CD14-positive monocyte (primary cell): ENCODE measurements at regions not wholly inside any gene's neighbourhood (a gene's known extent, or its start where the extent isn't known, plus 50 kb on each side); places are given as distances from the start of the nearest gene placed in this dataset.

Source experiments
- DNase-seq, 3 donors: peaks; one replicate each; pipeline ENCODE4 v3.0.0-alpha.2; 2011 to 2022
- H2AFZ ChIP-seq: 2 replicates; pipeline ENCODE4 v1.6.0; 2012; ENCODE audit warnings: mild to moderate bottlenecking, low read depth, low read length, inconsistent platforms; ENCODE audit not compliant: insufficient read depth, poor library complexity, severe bottlenecking
- H3K27ac ChIP-seq, 2 donors: 1 replicate in 1 of 2; 2 replicates in 1 of 2; pipeline ENCODE4 v1.5.1; 2012 to 2013; ENCODE audit warnings: low read length in 2 of 2, control low read depth in 1 of 2, inconsistent platforms in 1 of 2, low read depth in 1 of 2, mild to moderate bottlenecking in 1 of 2
- H3K27me3 ChIP-seq, 2 donors: one replicate each; pipeline versions ENCODE4 v1.6.0 to v1.6.1; 2011 to 2013; ENCODE audit warnings: low read length in 2 of 2; ENCODE audit not compliant: control insufficient read depth in 2 of 2, insufficient read depth in 2 of 2
- H3K36me3 ChIP-seq, 2 donors: replicated peaks in 1 of 2; 1 replicate in 1 of 2; 2 replicates in 1 of 2; pipeline versions ENCODE4 v1.5.1 to v1.6.1; 2012 to 2013; ENCODE audit warnings: low read length in 2 of 2, control low read depth in 1 of 2, inconsistent platforms in 1 of 2, mild to moderate bottlenecking in 1 of 2; ENCODE audit not compliant: insufficient read depth in 2 of 2, control insufficient read depth in 1 of 2
- H3K4me1 ChIP-seq, 2 donors: 1 replicate in 1 of 2; 2 replicates in 1 of 2; pipeline versions ENCODE4 v1.5.1 to v1.6.1; 2012 to 2013; ENCODE audit warnings: low read length in 2 of 2, control low read depth in 1 of 2, inconsistent platforms in 1 of 2, mild to moderate bottlenecking in 1 of 2, moderate library complexity in 1 of 2; ENCODE audit not compliant: insufficient read depth in 2 of 2, control insufficient read depth in 1 of 2
- H3K4me2 ChIP-seq: replicated peaks from 2 replicates; pipeline ENCODE3; 2012; ENCODE audit warnings: low read length, moderate library complexity, mild to moderate bottlenecking; ENCODE audit not compliant: poor library complexity, severe bottlenecking; ENCODE audit errors: extremely low read depth
- H3K4me3 ChIP-seq, 3 experiments: fragments of 200-600 bp in 1 of 3; sonication (generic) in 1 of 3; replicated peaks in 1 of 3; 1 replicate in 2 of 3; 2 replicates in 1 of 3; pipeline ENCODE4 v1.5.1; 2011 to 2013; ENCODE audit warnings: low read length in 3 of 3, mild to moderate bottlenecking in 3 of 3, control low read depth in 2 of 3, low read depth in 2 of 3, inconsistent platforms in 1 of 3, moderate library complexity in 1 of 3
- H3K79me2 ChIP-seq: 2 replicates; pipeline ENCODE4 v1.6.0; 2012; ENCODE audit warnings: mild to moderate bottlenecking, control low read depth, inconsistent platforms, low read length, moderate library complexity; ENCODE audit not compliant: insufficient read depth
- H3K9ac ChIP-seq: 2 replicates; pipeline ENCODE4 v1.6.0; 2017; ENCODE audit warnings: low read length, mild to moderate bottlenecking; ENCODE audit not compliant: insufficient read depth, poor library complexity, severe bottlenecking
- H3K9me3 ChIP-seq, 2 donors: replicated peaks in 1 of 2; 1 replicate in 1 of 2; 2 replicates in 1 of 2; pipeline versions ENCODE4 v1.5.1 to v1.6.1; 2012 to 2013; ENCODE audit warnings: low read length in 2 of 2, control low read depth in 1 of 2; ENCODE audit not compliant: control insufficient read depth in 1 of 2, insufficient read depth in 1 of 2
- H4K20me1 ChIP-seq: 2 replicates; pipeline ENCODE4 v1.6.0; 2012; ENCODE audit warnings: mild to moderate bottlenecking, low read length, control low read depth, moderate library complexity; ENCODE audit not compliant: insufficient read depth
- H3K27ac Mint-ChIP-seq, 7 donors: one replicate each; pipeline ENCODE4 v1.8.0; 2020; ENCODE audit warnings: mild to moderate bottlenecking in 7 of 7, mixed read lengths in 7 of 7, moderate library complexity in 6 of 7, inconsistent platforms in 2 of 7
- H3K27me3 Mint-ChIP-seq, 3 donors: one replicate each; pipeline ENCODE4 v1.8.0; 2021 to 2022; ENCODE audit warnings: low read depth in 3 of 3, mild to moderate bottlenecking in 3 of 3, mixed read lengths in 3 of 3, moderate library complexity in 3 of 3, inconsistent platforms in 1 of 3
- H3K36me3 Mint-ChIP-seq, 2 donors: one replicate each; pipeline ENCODE4 v1.8.0; 2020; ENCODE audit warnings: mixed read lengths in 2 of 2, inconsistent platforms in 1 of 2, mild to moderate bottlenecking in 1 of 2
- H3K4me1 Mint-ChIP-seq: one replicate; pipeline ENCODE4 v1.8.0; 2020; ENCODE audit warnings: mild to moderate bottlenecking, mixed read lengths
- H3K4me3 Mint-ChIP-seq, 2 donors: one replicate each; pipeline ENCODE4 v1.8.0; 2020; ENCODE audit warnings: mild to moderate bottlenecking in 2 of 2, mixed read lengths in 2 of 2, moderate library complexity in 1 of 2
- H3K9me3 Mint-ChIP-seq, 7 donors: one replicate each; pipeline ENCODE4 v1.8.0; 2020 to 2022; ENCODE audit warnings: mixed read lengths in 7 of 7, mild to moderate bottlenecking in 6 of 7, moderate library complexity in 6 of 7, inconsistent platforms in 2 of 7
- WGBS: methylation state at CpG from one replicate; pipeline ENCODE4 v1.1.5; 2013; ENCODE audit warnings: missing lambda C conversion rate; ENCODE audit not compliant: insufficient coverage; 5-methylcytosine and 5-hydroxymethylcytosine counted together
- intact Hi-C, 2 donors: fragments of 100-400 bp; cut with micrococcal nuclease; formaldehyde crosslinking; loops; one replicate each; pipeline versions ENCODE4 v1.15.0 to v1.15.1; 2023
- TF ChIP-seq, protein P1 (sequence below): fragments of 200-600 bp; IDR thresholded peaks from one replicate; pipeline ENCODE4 v1.8.0; 2022; ENCODE audit warnings: antibody characterized with exemption, mild to moderate bottlenecking

DNA sequence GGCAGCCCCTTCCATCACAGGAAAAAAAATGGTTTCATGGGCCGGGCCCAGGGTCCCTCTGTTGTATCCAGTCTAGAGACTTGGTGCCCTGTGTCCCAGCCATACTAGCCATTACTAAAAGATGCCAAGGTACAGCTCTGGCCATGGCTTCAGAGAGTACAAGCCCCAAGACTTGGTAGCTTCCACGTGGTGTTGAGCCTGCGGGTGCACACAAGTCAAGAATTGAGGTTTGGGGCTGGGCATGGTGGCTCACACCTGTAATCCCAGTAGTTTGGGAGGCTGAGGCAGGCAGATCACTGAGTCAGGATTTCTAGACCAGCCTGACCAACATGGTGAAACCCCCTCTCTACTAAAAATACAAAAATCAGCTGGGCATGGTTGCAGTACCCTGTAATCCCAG is 214.3 kb downstream of the LIG4 start:
- Mint-ChIP-seq H3K36me3 (no peaks in the 10 kb centered on the region), H3K4me1 (no peaks in the 10 kb centered on the region), H3K9me3 (peaks cover 4 to 20% (median 11%) of the 10 kb centered on the region in 7 donors), H3K27ac (no peak overlapping the region), H3K27me3 (peaks cover 0 to 1% (median 0%) of the 10 kb centered on the region in 3 donors), H3K4me3 (no peak overlapping the region)
- H3K36me3 ChIP-seq, result no peaks in the 10 kb centered on the region
- H3K9me3 ChIP-seq, result peaks cover 17 to 37% of the 10 kb centered on the region in 2 donors
- no peak overlapping the region for H3K4me2 ChIP-seq
- no peak overlapping the region for H2AFZ ChIP-seq
- no peaks in the 10 kb centered on the region for H4K20me1 ChIP-seq
- WGBS, result 75% methylated on average over 1 of the region's 3 CpGs
- no peak overlapping the region for H3K4me3 ChIP-seq
- H3K4me1 ChIP-seq, result no peaks in the 10 kb centered on the region
- intact Hi-C loops, result no loop called here
- H3K9ac ChIP-seq, result no peak overlapping the region
- TF ChIP-seq, protein P1, sequence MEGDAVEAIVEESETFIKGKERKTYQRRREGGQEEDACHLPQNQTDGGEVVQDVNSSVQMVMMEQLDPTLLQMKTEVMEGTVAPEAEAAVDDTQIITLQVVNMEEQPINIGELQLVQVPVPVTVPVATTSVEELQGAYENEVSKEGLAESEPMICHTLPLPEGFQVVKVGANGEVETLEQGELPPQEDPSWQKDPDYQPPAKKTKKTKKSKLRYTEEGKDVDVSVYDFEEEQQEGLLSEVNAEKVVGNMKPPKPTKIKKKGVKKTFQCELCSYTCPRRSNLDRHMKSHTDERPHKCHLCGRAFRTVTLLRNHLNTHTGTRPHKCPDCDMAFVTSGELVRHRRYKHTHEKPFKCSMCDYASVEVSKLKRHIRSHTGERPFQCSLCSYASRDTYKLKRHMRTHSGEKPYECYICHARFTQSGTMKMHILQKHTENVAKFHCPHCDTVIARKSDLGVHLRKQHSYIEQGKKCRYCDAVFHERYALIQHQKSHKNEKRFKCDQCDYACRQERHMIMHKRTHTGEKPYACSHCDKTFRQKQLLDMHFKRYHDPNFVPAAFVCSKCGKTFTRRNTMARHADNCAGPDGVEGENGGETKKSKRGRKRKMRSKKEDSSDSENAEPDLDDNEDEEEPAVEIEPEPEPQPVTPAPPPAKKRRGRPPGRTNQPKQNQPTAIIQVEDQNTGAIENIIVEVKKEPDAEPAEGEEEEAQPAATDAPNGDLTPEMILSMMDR, result no peak
- DNase-seq, result no peak
- no peaks in the 10 kb centered on the region for H3K27me3 ChIP-seq
- H3K27ac ChIP-seq, result no peak overlapping the region
- H3K79me2 ChIP-seq, result no peaks in the 10 kb centered on the region

DNA sequence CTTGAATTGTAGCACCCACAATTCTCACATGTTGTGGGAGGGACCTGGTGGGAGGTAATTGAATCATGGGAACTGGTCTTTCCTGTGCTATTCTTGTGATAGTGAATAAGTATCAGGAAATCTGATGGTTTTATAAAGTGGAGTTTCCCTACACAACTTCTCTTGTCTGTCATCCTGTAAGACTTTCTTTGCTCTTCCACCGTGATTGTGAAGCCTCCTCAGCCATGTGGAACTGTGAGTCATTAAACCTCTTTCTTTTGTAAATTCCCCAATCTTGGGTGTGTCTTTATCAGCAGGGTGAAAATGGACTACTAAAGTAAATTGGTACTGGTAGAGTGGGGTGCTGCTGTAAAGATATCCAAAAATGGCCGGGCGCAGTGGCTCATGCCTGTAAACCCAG is 215.6 kb downstream of the LIG4 start:
- H3K4me3 Mint-ChIP-seq, result no peak overlapping the region

More for the DNA sequence above, 215.6 kb downstream of the LIG4 start:
- peaks cover 17 to 37% of the 10 kb centered on the region in 2 donors for H3K9me3 ChIP-seq
- H3K27me3 ChIP-seq, result no peaks in the 10 kb centered on the region
- Mint-ChIP-seq H3K27me3 (peaks cover 0 to 1% (median 0%) of the 10 kb centered on the region in 3 donors), H3K4me1 (no peaks in the 10 kb centered on the region), H3K27ac (no peak overlapping the region), H3K9me3 (peaks cover 4 to 20% (median 11%) of the 10 kb centered on the region in 7 donors), H3K36me3 (no peaks in the 10 kb centered on the region)
- H3K36me3 ChIP-seq, result no peaks in the 10 kb centered on the region
- H3K27ac ChIP-seq, result no peak overlapping the region
- TF ChIP-seq, protein P1, result no peak
- no peaks in the 10 kb centered on the region for H3K79me2 ChIP-seq
- H3K4me2 ChIP-seq, result no peak overlapping the region
- DNase-seq, result no peak
- no peak overlapping the region for H3K9ac ChIP-seq
- no peak overlapping the region for H2AFZ ChIP-seq
- H3K4me3 ChIP-seq, result no peak overlapping the region
- H4K20me1 ChIP-seq, result no peaks in the 10 kb centered on the region
- WGBS, result no CpG with 5 or more reads among the region's 3 CpGs
- intact Hi-C loops, result no loop called here
- no peaks in the 10 kb centered on the region for H3K4me1 ChIP-seq
